NCI-H460 (cell line): ENCODE measurements at regions not wholly inside any gene's neighbourhood (a gene's known extent, or its start where the extent isn't known, plus 50 kb on each side); places are given as distances from the start of the nearest gene placed in this dataset.
"Not testable (repeated sequence)": the region's sequence is repeated elsewhere in the genome, so short reads cannot be mapped to it uniquely, and the experiment has no call there.

Experiments used
- DNase-seq: peaks from one replicate; pipeline ENCODE4 v3.0.0-alpha.2; 2016; ENCODE audit warnings: low read depth; ENCODE audit errors: extremely low read depth

GRCh38 chr10:113480851-113481502 is 71.9 kb upstream of the HABP2 start:
- no peak for DNase-seq

GRCh38 chr10:113484487-113484886 is 68.4 kb upstream of the HABP2 start:
- DNase-seq: no peak

- no peak for DNase-seq
These were observed 67.1 kb upstream of the HABP2 start for GRCh38 chr10:113485736-113486135.

GRCh38 chr10:113486531-113486930 is 66.3 kb upstream of the HABP2 start:
- no peak for DNase-seq

- no peak for DNase-seq
These were observed 65.7 kb upstream of the HABP2 start for GRCh38 chr10:113487154-113487553.

- no peak for DNase-seq
These were observed 64.7 kb upstream of the HABP2 start for GRCh38 chr10:113488186-113488585.

GRCh38 chr10:113489522-113489921 is 63.3 kb upstream of the HABP2 start:
- DNase-seq: not testable (repeated sequence)

GRCh38 chr10:113491967-113492565 is 60.8 kb upstream of the HABP2 start:
- no peak for DNase-seq

GRCh38 chr10:113493195-113493594 is 59.7 kb upstream of the HABP2 start:
- peak; percentile 46 for DNase-seq

GRCh38 chr10:113493882-113494301 is 59.0 kb upstream of the HABP2 start:
- DNase-seq: peak; percentile 5

- no peak for DNase-seq
These were observed 58.1 kb upstream of the HABP2 start for GRCh38 chr10:113494761-113495160.

GRCh38 chr10:113495553-113495952 is 57.3 kb upstream of the HABP2 start:
- DNase-seq: no peak

- no peak for DNase-seq
These were observed 56.4 kb upstream of the HABP2 start for GRCh38 chr10:113496111-113497109.

GRCh38 chr10:113497198-113497597 is 55.7 kb upstream of the HABP2 start:
- DNase-seq: no peak

- DNase-seq: no peak
These were observed 53.9 kb upstream of the HABP2 start for GRCh38 chr10:113498997-113499396.

GRCh38 chr10:113499806-113500205 is 53.0 kb upstream of the HABP2 start:
- no peak for DNase-seq

- DNase-seq: not testable (repeated sequence)
These were observed 51.8 kb upstream of the HABP2 start for GRCh38 chr10:113501031-113501430.
